Esophagus (tissue), 2 donors: ENCODE measurements at regions not wholly inside any gene's neighbourhood (a gene's known extent, or its start where the extent isn't known, plus 50 kb on each side); places are given as distances from the start of the nearest gene placed in this dataset.

Source experiments
- H3K27ac ChIP-seq, 2 donors: one replicate each; pipeline ENCODE4 v1.5.1; 2013; ENCODE audit warnings: low read depth in 2 of 2, mild to moderate bottlenecking in 2 of 2, inconsistent platforms in 1 of 2, low read length in 1 of 2, moderate library complexity in 1 of 2
- H3K27me3 ChIP-seq, 2 donors: one replicate each; pipeline ENCODE4 v1.6.1; 2013; ENCODE audit warnings: low read length in 2 of 2, control low read depth in 1 of 2, mild to moderate bottlenecking in 1 of 2; ENCODE audit not compliant: insufficient read depth in 2 of 2, control insufficient read depth in 1 of 2
- H3K36me3 ChIP-seq, 2 donors: one replicate each; pipeline ENCODE4 v1.6.1; 2013; ENCODE audit warnings: low read length in 1 of 2; ENCODE audit not compliant: control insufficient read depth in 2 of 2, insufficient read depth in 2 of 2
- H3K4me1 ChIP-seq, 2 donors: one replicate each; pipeline ENCODE4 v1.6.1; 2013; ENCODE audit warnings: low read length in 1 of 2; ENCODE audit not compliant: control insufficient read depth in 2 of 2, insufficient read depth in 2 of 2
- H3K4me3 ChIP-seq, 2 donors: one replicate each; pipeline ENCODE4 v1.5.1; 2013; ENCODE audit warnings: low read length in 2 of 2, mild to moderate bottlenecking in 2 of 2, low read depth in 1 of 2, moderate library complexity in 1 of 2
- H3K9me3 ChIP-seq, 2 donors: one replicate each; pipeline ENCODE4 v1.6.1; 2013; ENCODE audit warnings: mild to moderate bottlenecking in 2 of 2, low read depth in 1 of 2, low read length in 1 of 2, moderate library complexity in 1 of 2; ENCODE audit not compliant: control insufficient read depth in 2 of 2, insufficient read depth in 1 of 2
- WGBS, 2 donors: extraction: QIAGEN DNeasy Blood & Tissue Kit; methylation state at CpG; one replicate each; pipeline ENCODE4 v1.1.7; 2013; 5-methylcytosine and 5-hydroxymethylcytosine counted together
- donor health status: healthy with polysubstance abuse.
- donor health status: Bipolar disorder and iron deficiency.

- H3K27ac ChIP-seq = no peak overlapping the region
- H3K9me3 ChIP-seq = no peaks in the 10 kb centered on the region
- H3K4me1 ChIP-seq = no peaks in the 10 kb centered on the region
- WGBS, 2 donors = 69 to 75% methylated on average over 2 of the region's 2 CpGs
- no peaks in the 10 kb centered on the region for H3K27me3 ChIP-seq
- no peak overlapping the region for H3K4me3 ChIP-seq
- no peaks in the 10 kb centered on the region for H3K36me3 ChIP-seq
Measured at GRCh38 chr13:40121722-40122121, 466.3 kb downstream of the COG6 start.

- H3K27me3 ChIP-seq = no peaks in the 10 kb centered on the region
- 74 to 78% methylated on average over 2 of the region's 2 CpGs for WGBS, 2 donors
- H3K36me3 ChIP-seq = no peaks in the 10 kb centered on the region
- no peak overlapping the region for H3K27ac ChIP-seq
- no peaks in the 10 kb centered on the region for H3K9me3 ChIP-seq
- H3K4me1 ChIP-seq = peaks cover 0 to 2% of the 10 kb centered on the region in 2 donors
- H3K4me3 ChIP-seq = no peak overlapping the region
Measured at GRCh38 chr13:40123962-40124632, 468.6 kb downstream of the COG6 start.

DNA sequence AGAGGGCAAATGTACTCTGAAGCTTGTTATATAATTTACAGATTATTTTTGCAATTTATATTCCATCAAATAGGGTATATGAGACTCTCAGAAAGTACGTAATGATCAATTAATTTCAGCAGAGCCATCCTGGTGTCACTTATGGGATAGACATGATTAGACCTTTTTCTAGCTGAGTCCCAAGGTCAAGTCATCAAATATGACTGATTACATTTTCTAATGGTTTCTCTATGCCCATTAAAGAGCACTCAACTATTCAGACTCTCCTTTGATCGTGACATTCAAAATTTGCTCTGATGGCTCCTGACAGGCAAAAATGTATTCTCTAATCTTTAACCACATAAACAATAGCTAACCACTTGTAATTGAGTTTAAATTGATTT lies 469.2 kb downstream of the COG6 start:
- Histone ChIP-seq H3K4me1 (peaks cover 0 to 2% of the 10 kb centered on the region in 2 donors), H3K36me3 (no peaks in the 10 kb centered on the region), H3K9me3 (no peaks in the 10 kb centered on the region), H3K27ac (no peak overlapping the region), H3K27me3 (no peaks in the 10 kb centered on the region), H3K4me3 (no peak overlapping the region)
- 80 to 85% methylated on average over 2 of the region's 2 CpGs for WGBS, 2 donors

DNA sequence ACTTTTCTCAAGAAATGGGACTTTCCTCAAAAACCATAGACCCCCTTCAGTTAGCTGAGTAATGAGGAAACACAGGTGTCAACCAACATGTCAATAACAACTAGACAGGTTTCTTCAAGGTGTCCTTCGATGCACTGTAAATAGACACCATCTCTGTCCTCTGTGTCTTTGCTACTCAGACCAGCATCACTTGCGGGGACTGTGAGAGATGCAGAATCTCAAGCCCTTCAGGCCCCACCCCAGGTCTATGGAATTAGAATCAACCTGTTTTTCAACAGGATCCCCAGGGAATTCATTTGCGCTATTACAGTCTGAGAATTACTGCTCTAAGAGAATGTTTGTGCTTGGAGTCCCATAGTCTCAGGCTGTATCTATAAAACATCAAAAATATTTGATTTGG lies 469.9 kb downstream of the COG6 start:
- no peaks in the 10 kb centered on the region for H3K36me3 ChIP-seq
- no peaks in the 10 kb centered on the region for H3K9me3 ChIP-seq
- no peak overlapping the region for H3K27ac ChIP-seq
- no peak overlapping the region for H3K4me3 ChIP-seq
- peaks cover 0 to 2% of the 10 kb centered on the region in 2 donors for H3K4me1 ChIP-seq
- no peaks in the 10 kb centered on the region for H3K27me3 ChIP-seq
- WGBS, 2 donors = 96 to 97% methylated on average over 3 of the region's 3 CpGs

DNA sequence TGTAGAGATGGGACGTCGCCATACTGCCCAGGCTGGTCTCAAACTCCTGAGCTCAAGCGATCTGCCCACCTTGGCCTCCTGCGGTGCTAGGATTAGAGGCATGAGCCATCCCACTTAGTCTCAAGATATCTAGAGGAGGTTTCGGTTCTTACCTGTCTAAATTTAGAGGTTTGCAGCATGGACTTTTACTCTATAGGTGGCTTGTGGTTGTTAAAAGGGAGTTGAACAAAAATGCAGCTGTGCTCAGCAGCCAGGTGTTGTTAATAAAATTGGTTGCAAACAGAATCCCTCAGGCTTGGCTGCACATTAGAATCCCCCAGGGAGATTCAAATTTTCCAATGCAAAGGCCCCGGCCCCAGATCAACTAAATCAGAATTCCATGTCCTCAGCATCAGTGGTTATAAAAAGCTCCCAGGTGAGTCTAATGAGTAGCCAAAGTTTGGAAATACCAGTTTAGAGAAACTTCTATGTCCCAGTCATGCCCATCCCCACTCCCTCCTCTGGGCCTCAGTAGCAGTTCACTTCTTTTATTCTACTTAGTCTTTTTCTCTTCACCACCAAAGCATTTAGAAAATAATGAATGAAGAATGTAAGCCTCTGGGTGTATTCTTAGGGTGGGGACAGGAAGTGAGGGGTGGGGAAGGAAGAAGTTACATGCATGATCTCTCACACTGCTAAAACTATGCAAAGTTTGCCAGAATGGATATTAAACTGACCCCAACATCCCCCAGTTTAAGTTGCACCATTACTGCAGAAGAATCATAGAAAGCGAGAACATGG lies 471.0 kb downstream of the COG6 start:
- H3K4me3 ChIP-seq = no peak overlapping the region
- no peaks in the 10 kb centered on the region for H3K27me3 ChIP-seq
- H3K27ac ChIP-seq = no peak overlapping the region
- H3K36me3 ChIP-seq = no peaks in the 10 kb centered on the region
- WGBS, 2 donors = 96% methylated on average over 7 of the region's 7 CpGs
- H3K4me1 ChIP-seq = peaks cover 0 to 2% of the 10 kb centered on the region in 2 donors
- H3K9me3 ChIP-seq = no peaks in the 10 kb centered on the region

DNA sequence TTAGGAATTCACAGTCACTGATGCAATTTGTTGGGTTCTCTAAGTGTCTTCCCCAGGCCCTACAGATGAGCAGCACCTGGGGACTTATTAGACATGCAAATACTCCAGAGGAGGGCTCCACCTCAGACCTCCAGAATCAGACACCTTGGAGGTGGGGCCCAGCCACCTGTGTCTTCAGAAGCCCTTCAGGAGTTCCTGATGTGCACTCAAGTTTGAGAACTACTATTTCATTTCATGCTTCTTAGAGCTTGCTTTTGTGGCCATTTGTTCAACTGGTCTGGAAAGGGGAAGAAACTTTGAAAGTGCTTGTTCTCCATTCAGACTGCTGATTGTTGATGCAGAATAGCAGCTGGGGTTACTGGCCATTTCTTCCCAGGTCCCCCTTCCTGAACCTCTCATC lies 472.0 kb downstream of the COG6 start:
- Histone ChIP-seq H3K9me3 (no peaks in the 10 kb centered on the region), H3K4me3 (no peak overlapping the region), H3K27me3 (no peaks in the 10 kb centered on the region), H3K36me3 (no peaks in the 10 kb centered on the region), H3K27ac (no peak overlapping the region), H3K4me1 (peaks cover 0 to 2% of the 10 kb centered on the region in 2 donors)

- no peak overlapping the region for H3K27ac ChIP-seq
- H3K9me3 ChIP-seq = no peaks in the 10 kb centered on the region
- no peaks in the 10 kb centered on the region for H3K27me3 ChIP-seq
- H3K4me3 ChIP-seq = no peak overlapping the region
- 86 to 88% methylated on average over 3 of the region's 3 CpGs for WGBS, 2 donors
- H3K4me1 ChIP-seq = peaks cover 0 to 2% of the 10 kb centered on the region in 2 donors
- no peaks in the 10 kb centered on the region for H3K36me3 ChIP-seq
Measured at GRCh38 chr13:40127925-40128324, 472.5 kb downstream of the COG6 start.

- peaks cover 0 to 2% of the 10 kb centered on the region in 2 donors for H3K4me1 ChIP-seq
- H3K27me3 ChIP-seq = no peaks in the 10 kb centered on the region
- no peaks in the 10 kb centered on the region for H3K9me3 ChIP-seq
- H3K4me3 ChIP-seq = no peak overlapping the region
- H3K36me3 ChIP-seq = no peaks in the 10 kb centered on the region
- H3K27ac ChIP-seq = no peak overlapping the region
- WGBS, 2 donors = 93 to 94% methylated on average over 6 of the region's 6 CpGs
Measured at GRCh38 chr13:40129467-40129866, 474.0 kb downstream of the COG6 start.

- Histone ChIP-seq H3K27me3 (no peaks in the 10 kb centered on the region), H3K9me3 (no peaks in the 10 kb centered on the region), H3K27ac (no peak overlapping the region), H3K36me3 (no peaks in the 10 kb centered on the region), H3K4me3 (no peak overlapping the region), H3K4me1 (peaks cover 0 to 2% of the 10 kb centered on the region in 2 donors)
- WGBS, 2 donors = 80 to 82% methylated on average over 6 of the region's 6 CpGs
Measured at GRCh38 chr13:40130871-40131636, 475.6 kb downstream of the COG6 start.
